K562 (cell line): ENCODE measurements at regions not wholly inside any gene's neighbourhood (a gene's known extent, or its start where the extent isn't known, plus 50 kb on each side); places are given as distances from the start of the nearest gene placed in this dataset.

Experiments used
- ATAC-seq: fragments of 200-7000 bp; cut with Tn5 transposase; 3 replicates; pipeline ENCODE4 v1.9.1; 2020; ENCODE audit warnings: moderate library complexity
- BruUV-seq: library from RNA; stranded (reverse); fragments of 400-500 nt; replicated peaks from 2 replicates; lab custom pipeline; 2021; lab: Mats Ljungman, UMichigan
- CTCF ChIA-PET: fragments of 300-600 bp; formaldehyde crosslinking; extraction: SDS; loops from one replicate; lab custom pipeline; 2021; ENCODE audit warnings: low intra/inter-chr PET ratio; lab: Yijun Ruan, JAX
- POLR2A ChIA-PET: fragments of 300-600, 350-650 bp; sonication (Branson Sonifier 250); formaldehyde crosslinking; extraction: SDS; loops from one replicate; lab custom pipeline; 2021; ENCODE audit warnings: antibody characterized with exemption, inconsistent platforms; lab: Yijun Ruan, JAX
- DNase-seq, 4 experiments: peaks; one replicate each; pipeline versions ENCODE4 v3.0.0 to v3.0.0-alpha.2; 2011 to 2018; ENCODE audit warnings: low spot score in 3 of 4, mixed read lengths in 3 of 4; ENCODE audit errors: extremely low read depth in 1 of 4
- FAIRE-seq: peaks from 2 replicates; lab custom pipeline; 2011; peaks lifted over from hg19 to GRCh38; lab: Jason Lieb, UNC
- H2AFZ ChIP-seq: 2 replicates; pipeline ENCODE4 v1.6.0; 2011; ENCODE audit warnings: low read depth, low read length, control low read depth, inconsistent platforms
- H3K27ac ChIP-seq: fragments of 200-600 bp; 3 replicates; pipeline ENCODE4 v1.8.0; 2011; ENCODE audit warnings: low read depth, mild to moderate bottlenecking, control low read depth, inconsistent platforms, low read length, moderate library complexity, mixed read lengths; ENCODE audit errors: extremely low read depth
- H3K27me3 ChIP-seq, 2 experiments: fragments of 300-600 bp in 1 of 2; 2 replicates in 1 of 2; 3 replicates in 1 of 2; pipeline versions ENCODE4 v1.6.0 to v1.8.0; 2011; ENCODE audit warnings: inconsistent platforms in 2 of 2, low read length in 2 of 2, mild to moderate bottlenecking in 1 of 2, mixed read lengths in 1 of 2, moderate library complexity in 1 of 2; ENCODE audit not compliant: control insufficient read depth in 2 of 2, insufficient read depth in 2 of 2
- H3K36me3 ChIP-seq: fragments of 300-600 bp; 3 replicates; pipeline ENCODE4 v1.8.0; 2011; ENCODE audit warnings: mild to moderate bottlenecking, low read length, inconsistent platforms; ENCODE audit not compliant: control insufficient read depth, insufficient read depth
- H3K4me1 ChIP-seq, 2 experiments: fragments of 200-600 bp in 1 of 2; replicated peaks in 1 of 2; 2 replicates in 1 of 2; 3 replicates in 1 of 2; pipeline versions ENCODE4 v1.5.1 to v1.8.0; 2011; ENCODE audit warnings: inconsistent platforms in 2 of 2, low read length in 2 of 2, mild to moderate bottlenecking in 1 of 2, mixed read lengths in 1 of 2, moderate library complexity in 1 of 2; ENCODE audit not compliant: control insufficient read depth in 2 of 2, insufficient read depth in 2 of 2
- H3K4me2 ChIP-seq: 2 replicates; pipeline ENCODE4 v1.6.1; 2011; ENCODE audit warnings: low read length, control low read depth, inconsistent platforms, mixed read lengths; ENCODE audit not compliant: insufficient read depth
- H3K4me3 ChIP-seq: fragments of 200-600 bp; sonication (generic), shearing (Covaris generic); 2 replicates; pipeline ENCODE4 v1.5.1; 2016; ENCODE audit warnings: control low read depth, inconsistent platforms
- H3K79me2 ChIP-seq: fragments of 200-600 bp; 3 replicates; pipeline ENCODE4 v1.8.0; 2011; ENCODE audit warnings: low read length, inconsistent platforms; ENCODE audit not compliant: control insufficient read depth, insufficient read depth
- H3K9ac ChIP-seq, 2 experiments: 2 replicates each; pipeline versions ENCODE4 v1.6.0 to v1.6.1; 2011; ENCODE audit warnings: low read depth in 2 of 2, low read length in 2 of 2, control low read depth in 1 of 2, inconsistent platforms in 1 of 2, mild to moderate bottlenecking in 1 of 2, mixed read lengths in 1 of 2; ENCODE audit not compliant: insufficient read depth in 1 of 2
- H3K9me1 ChIP-seq: one replicate; pipeline ENCODE4 v1.6.0; 2011; ENCODE audit warnings: inconsistent platforms, mild to moderate bottlenecking, low read length, moderate library complexity; ENCODE audit not compliant: control insufficient read depth, insufficient read depth
- H3K9me3 ChIP-seq: replicated peaks from 2 replicates; pipeline ENCODE4 v1.5.1; 2011; ENCODE audit warnings: low read depth, low read length, inconsistent platforms; ENCODE audit not compliant: control insufficient read depth, insufficient read depth
- H4K20me1 ChIP-seq: replicated peaks from 2 replicates; pipeline ENCODE4 v1.6.1; 2011; ENCODE audit warnings: low read length, inconsistent platforms, mixed read lengths; ENCODE audit not compliant: control insufficient read depth, insufficient read depth
- CHD4 ChIP-seq: fragments of 200-600 bp; sonication (generic); IDR thresholded peaks from 3 replicates; pipeline ENCODE4 v1.6.1; 2012; ENCODE audit warnings: low read depth, mild to moderate bottlenecking, mixed read lengths, low read length, inconsistent platforms; ENCODE audit not compliant: insufficient read depth, insufficient replicate concordance, poor library complexity, severe bottlenecking
- E2F4 ChIP-seq: sonication (generic); formaldehyde crosslinking; IDR thresholded peaks from 2 replicates; pipeline ENCODE4 v1.8.0; 2022; ENCODE audit warnings: mild to moderate bottlenecking, low read depth, missing genetic modification reagents
- EGR1 ChIP-seq: fragments of 450-650 bp; conservative IDR thresholded peaks from 2 replicates; pipeline ENCODE4 v1.6.1; 2017; ENCODE audit warnings: mild to moderate bottlenecking
- EWSR1 ChIP-seq: fragments of 450-650 bp; IDR thresholded peaks from 2 replicates; pipeline ENCODE4 v1.6.1; 2018; ENCODE audit warnings: borderline replicate concordance, mild to moderate bottlenecking, low read depth, moderate library complexity; ENCODE audit not compliant: partially characterized antibody
- HDAC2 ChIP-seq: fragments of 450-650 bp; IDR thresholded peaks from 2 replicates; pipeline ENCODE4 v1.6.1; 2016; ENCODE audit warnings: mild to moderate bottlenecking
- HNRNPL ChIP-seq: fragments of 200-400 bp; formaldehyde crosslinking; IDR thresholded peaks from 2 replicates; pipeline ENCODE4 v1.6.1; 2017; ENCODE audit warnings: low read depth, mild to moderate bottlenecking, low read length
- MCM2 ChIP-seq: fragments of 450-650 bp; IDR thresholded peaks from 2 replicates; pipeline ENCODE4 v1.6.1; 2017; ENCODE audit warnings: low read depth, mild to moderate bottlenecking
- OTX1 ChIP-seq: fragments of 450-650 bp; formaldehyde crosslinking; IDR thresholded peaks from 2 replicates; pipeline ENCODE4 v1.4.0; 2022; ENCODE audit warnings: mild to moderate bottlenecking
- PML ChIP-seq: IDR thresholded peaks from 2 replicates; pipeline ENCODE4 v1.6.1; 2012; ENCODE audit warnings: low read length, inconsistent platforms
- SOX6 ChIP-seq: fragments of 450-650 bp; IDR thresholded peaks from 2 replicates; pipeline ENCODE4 v1.6.1; 2014; ENCODE audit warnings: mild to moderate bottlenecking
- STAG1 ChIP-seq: sonication (generic); formaldehyde crosslinking; IDR thresholded peaks from 2 replicates; pipeline ENCODE4 v1.5.0; 2020; ENCODE audit warnings: missing genetic modification reagents, borderline replicate concordance
- TCF3 ChIP-seq: sonication (generic); formaldehyde crosslinking; IDR thresholded peaks from 2 replicates; pipeline ENCODE4 v1.4.0; 2020; ENCODE audit warnings: mild to moderate bottlenecking, missing genetic modification reagents
- XRCC5 ChIP-seq: fragments of 200-400 bp; formaldehyde crosslinking; IDR thresholded peaks from 2 replicates; pipeline ENCODE4 v1.6.1; 2017; ENCODE audit warnings: low read depth, mild to moderate bottlenecking, low read length
- ZNF239 ChIP-seq: fragments of 250-450 bp; sonication (Bioruptor Pico); IDR thresholded peaks from 2 replicates; pipeline ENCODE4 v1.4.0; 2020; ENCODE audit warnings: mild to moderate bottlenecking
- ZNF445 ChIP-seq: fragments of 250-450 bp; sonication (Bioruptor Pico); IDR thresholded peaks from 2 replicates; pipeline ENCODE4 v1.4.0; 2020; ENCODE audit warnings: low read depth, mild to moderate bottlenecking, moderate library complexity
- ZNF740 ChIP-seq, 3 experiments: fragments of 200-800 bp in 1 of 3; sonication (Bioruptor generic) in 1 of 3; sonication (generic) in 1 of 3; formaldehyde crosslinking in 1 of 3; IDR thresholded peaks; 2 replicates each; pipeline versions ENCODE4 v1.6.1 to v1.8.0; 2016 to 2022; ENCODE audit warnings: mild to moderate bottlenecking in 2 of 3, missing compliant biosample characterization in 2 of 3, missing genetic modification characterization in 2 of 3, missing genetic modification reagents in 1 of 3
- WGBS: fragments of 100-300 bp; shearing (Covaris generic); methylation state at CpG from one replicate; pipeline ENCODE4 v1.1.6; 2016; ENCODE audit warnings: low coverage, mixed read lengths; ENCODE audit not compliant: insufficient coverage; ENCODE audit errors: missing lambda C conversion rate; 5-methylcytosine and 5-hydroxymethylcytosine counted together
- in situ Hi-C: fragments of 300-500 bp; cut with MboI; formaldehyde crosslinking; loops from 4 replicates; pipeline ENCODE4 v1.15.0; 2018; ENCODE audit warnings: inconsistent platforms, mixed read lengths
- intact Hi-C: fragments of 100-400 bp; cut with micrococcal nuclease; formaldehyde crosslinking; loops from 2 replicates; pipeline ENCODE4 v1.14.2; 2022

- TF ChIP-seq CHD4 (no peak), ZNF740 (CRISPR knock-in tag; IDR thresholded peaks at IDR 0.05) (no peak), ZNF740 (tag; IDR thresholded peaks at IDR 0.05) (no peak), SOX6 (no peak), EWSR1 (no peak), OTX1 (CRISPR knock-in tag) (no peak)
- TF ChIP-seq, all 486 proteins: peak for 0
These were observed 1082.5 kb downstream of the BRD1 start (continued) for GRCh38 chr22:48744967-48745841.

GRCh38 chr22:48744283-48744641 lies 1083.4 kb downstream of the BRD1 start:
- Histone ChIP-seq H3K9ac (no peak overlapping the region), H3K79me2 (no peaks in the 10 kb centered on the region), H3K27me3 (peaks cover 3 to 52% of the 10 kb centered on the region in 2 experiments; a peak in 3 of 5 replicates), H3K36me3 (no peaks in the 10 kb centered on the region), H3K4me1 (no peaks in the 10 kb centered on the region), H4K20me1 (peaks cover 5% of the 10 kb centered on the region; the same call in 1 of the 2 replicates), H3K9me1 (no peaks in the 10 kb centered on the region), H2AFZ (no peak overlapping the region), H3K9me3 (no peaks in the 10 kb centered on the region), H3K4me2 (no peak overlapping the region), H3K4me3 (no peak overlapping the region), H3K27ac (no peak overlapping the region)
- CTCF ChIA-PET, result no interaction called here
- no TSS peak for BruUV-seq
- 12% methylated on average over 8 of the region's 11 CpGs for WGBS
- POLR2A ChIA-PET, result no interaction called here
- intact Hi-C loops (no loop called here), in situ Hi-C loops (no loop called here)
- ATAC-seq (no peak), DNase-seq (no peak), FAIRE-seq (no peak)
- TF ChIP-seq MCM2, result no peak
- no peak for TF ChIP-seq TCF3 (CRISPR knock-in tag)
- TF ChIP-seq XRCC5, result no peak
- TF ChIP-seq STAG1 (CRISPR knock-in tag), result no peak
- no peak for TF ChIP-seq ZNF445 (CRISPR knock-in tag)
- no peak for TF ChIP-seq ZNF239
- no peak for TF ChIP-seq HDAC2
- TF ChIP-seq E2F4, result no peak
- TF ChIP-seq PML, result no peak
- no peak for TF ChIP-seq EGR1
- no peak for TF ChIP-seq HNRNPL
